A549 (cell line): ENCODE measurements at regions not wholly inside any gene's neighbourhood (a gene's known extent, or its start where the extent isn't known, plus 50 kb on each side); places are given as distances from the start of the nearest gene placed in this dataset.

Experiments
- HEYL ChIP-seq: fragments of 250-450 bp; sonication (Bioruptor Pico); IDR thresholded peaks from 2 replicates; pipeline ENCODE4 v1.8.0; 2021; ENCODE audit warnings: mild to moderate bottlenecking, moderate library complexity
- POLR2A ChIP-seq: IDR thresholded peaks from 2 replicates; pipeline ENCODE4 v1.6.1; 2012; ENCODE audit warnings: mild to moderate bottlenecking, low read length
- ZFP36 ChIP-seq: fragments of 450-650 bp; IDR thresholded peaks from 2 replicates; pipeline ENCODE4 v1.6.1; 2014; ENCODE audit warnings: borderline replicate concordance; ENCODE audit not compliant: partially characterized antibody

GRCh38 chr2:16249246-16250055 lies 309.1 kb downstream of the MYCN start:
- TF ChIP-seq HEYL (no peak), POLR2A (no peak), ZFP36 (no peak)
